ENCODE measurements at regions not wholly inside any gene's neighbourhood (a gene's known extent, or its start where the extent isn't known, plus 50 kb on each side); places are given as distances from the start of the nearest gene placed in this dataset.

DNA sequence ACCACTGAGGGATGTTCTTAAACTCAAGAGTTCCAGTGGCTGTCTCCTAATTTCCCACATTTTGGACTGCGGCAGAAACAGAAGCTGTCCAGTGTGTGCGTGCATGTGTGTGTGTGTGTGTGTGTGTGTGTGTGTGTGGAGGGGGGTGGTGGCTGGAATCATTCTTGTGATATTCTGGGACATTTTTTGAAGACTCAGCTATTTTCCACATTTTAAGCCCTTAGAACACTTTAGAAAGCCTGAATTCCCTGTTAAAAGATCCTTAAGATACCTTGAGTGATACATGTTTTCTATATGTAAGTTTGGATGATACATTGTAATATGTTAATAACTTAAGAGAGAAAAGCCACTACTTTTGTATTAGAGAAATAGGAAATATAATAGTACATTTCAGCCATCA is 636.4 kb downstream of the PLPP3 start:
- H3K36me3 ChIP-seq = no peaks in the 10 kb centered on the region

GRCh38 chr1:55939866-55940265 is 639.5 kb downstream of the PLPP3 start:
- Histone ChIP-seq H3K4me1 (replicated peaks) (no peaks in the 10 kb centered on the region), H3K27ac (no peak overlapping the region), H3K36me3 (no peaks in the 10 kb centered on the region), H3K27me3 (replicated peaks) (no peaks in the 10 kb centered on the region), H3K4me3 (no peak overlapping the region), H3K9me3 (replicated peaks) (0 out of 2 replicates have a peak, but pooled peaks cover 2% of the 10 kb centered on the region)
- no peak for DNase-seq (ENCODE audit: low read depth in 1 of 2, low spot score in 2 of 2)

More for the DNA sequence above, 636.4 kb downstream of the PLPP3 start:
- Histone ChIP-seq H3K4me3 (no peak overlapping the region), H3K27ac (no peak overlapping the region), H3K27me3 (replicated peaks) (no peaks in the 10 kb centered on the region; the same call in 1 of the 2 replicates), H3K4me1 (replicated peaks) (no peaks in the 10 kb centered on the region), H3K9me3 (replicated peaks) (0 out of 2 replicates have a peak, but pooled peaks cover 2% of the 10 kb centered on the region)
- DNase-seq (ENCODE audit: low read depth in 1 of 2, low spot score in 2 of 2) = no peak

- Histone ChIP-seq H3K27ac (no peak overlapping the region), H3K4me3 (no peak overlapping the region), H3K27me3 (replicated peaks) (no peaks in the 10 kb centered on the region), H3K9me3 (replicated peaks) (0 out of 2 replicates have a peak, but pooled peaks cover 2% of the 10 kb centered on the region), H3K4me1 (replicated peaks) (no peaks in the 10 kb centered on the region), H3K36me3 (no peaks in the 10 kb centered on the region)
- DNase-seq (ENCODE audit: low read depth in 1 of 2, low spot score in 2 of 2) = no peak
Measured at GRCh38 chr1:55938861-55939260, 640.5 kb downstream of the PLPP3 start.

GRCh38 chr1:55938376-55938850 is 641.0 kb downstream of the PLPP3 start:
- Histone ChIP-seq H3K4me3 (no peak overlapping the region), H3K9me3 (replicated peaks) (0 out of 2 replicates have a peak, but pooled peaks cover 2% of the 10 kb centered on the region), H3K4me1 (replicated peaks) (no peaks in the 10 kb centered on the region), H3K27ac (no peak overlapping the region), H3K36me3 (no peaks in the 10 kb centered on the region), H3K27me3 (replicated peaks) (no peaks in the 10 kb centered on the region)
- no peak for DNase-seq (ENCODE audit: low read depth in 1 of 2, low spot score in 2 of 2)

- no peak for DNase-seq (ENCODE audit: low read depth in 1 of 2, low spot score in 2 of 2)
- no peaks in the 10 kb centered on the region for H3K27me3 ChIP-seq (replicated peaks)
- no peaks in the 10 kb centered on the region for H3K4me1 ChIP-seq (replicated peaks)
- H3K4me3 ChIP-seq = no peak overlapping the region
- no peaks in the 10 kb centered on the region for H3K36me3 ChIP-seq
- no peak overlapping the region for H3K27ac ChIP-seq
- 0 out of 2 replicates have a peak, but pooled peaks cover 2% of the 10 kb centered on the region for H3K9me3 ChIP-seq (replicated peaks)
Measured at GRCh38 chr1:55937840-55938375, 641.5 kb downstream of the PLPP3 start.

DNA sequence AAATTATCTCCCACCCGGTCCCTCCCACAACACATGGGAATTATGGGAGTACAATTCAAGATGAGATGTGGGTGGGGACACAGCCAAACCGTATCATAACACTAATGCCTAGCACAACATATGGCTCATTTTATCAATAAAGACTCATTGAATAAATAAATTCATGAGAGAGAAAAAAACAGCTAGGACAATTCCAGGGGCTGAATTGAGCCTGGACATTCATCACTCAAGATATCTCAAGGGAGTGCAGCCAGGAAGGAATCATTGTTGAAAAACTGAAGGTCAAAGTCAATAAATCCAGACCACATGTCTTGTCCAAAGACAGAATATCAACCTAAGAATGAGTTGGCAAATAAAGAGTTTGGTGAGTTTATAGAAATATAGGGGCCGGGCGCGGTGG is 644.1 kb downstream of the PLPP3 start:
- Histone ChIP-seq H3K4me1 (replicated peaks) (no peaks in the 10 kb centered on the region), H3K36me3 (no peaks in the 10 kb centered on the region), H3K27me3 (replicated peaks) (no peaks in the 10 kb centered on the region), H3K9me3 (replicated peaks) (no peaks in the 10 kb centered on the region), H3K27ac (no peak overlapping the region), H3K4me3 (no peak overlapping the region)
- no peak for DNase-seq (ENCODE audit: low read depth in 1 of 2, low spot score in 2 of 2)

- Histone ChIP-seq H3K9me3 (replicated peaks) (no peaks in the 10 kb centered on the region), H3K36me3 (no peaks in the 10 kb centered on the region), H3K27ac (no peak overlapping the region), H3K4me3 (no peak overlapping the region), H3K27me3 (replicated peaks) (no peaks in the 10 kb centered on the region), H3K4me1 (replicated peaks) (no peaks in the 10 kb centered on the region)
- DNase-seq (ENCODE audit: low read depth in 1 of 2, low spot score in 2 of 2) = no peak
Measured at GRCh38 chr1:55932402-55932801, 647.0 kb downstream of the PLPP3 start.

- Histone ChIP-seq H3K27ac (no peak overlapping the region), H3K4me3 (no peak overlapping the region), H3K4me1 (replicated peaks) (no peaks in the 10 kb centered on the region)
Measured at GRCh38 chr1:55931081-55931940, 648.1 kb downstream of the PLPP3 start.

GRCh38 chr1:55929652-55930051 is 649.7 kb downstream of the PLPP3 start:
- no peaks in the 10 kb centered on the region for H3K36me3 ChIP-seq
- H3K27ac ChIP-seq = no peak overlapping the region

More at GRCh38 chr1:55931081-55931940, 648.1 kb downstream of the PLPP3 start:
- no peaks in the 10 kb centered on the region for H3K36me3 ChIP-seq
- no peak for DNase-seq (ENCODE audit: low read depth in 1 of 2, low spot score in 2 of 2)
- H3K27me3 ChIP-seq (replicated peaks) = no peaks in the 10 kb centered on the region
- H3K9me3 ChIP-seq (replicated peaks) = no peaks in the 10 kb centered on the region

DNA sequence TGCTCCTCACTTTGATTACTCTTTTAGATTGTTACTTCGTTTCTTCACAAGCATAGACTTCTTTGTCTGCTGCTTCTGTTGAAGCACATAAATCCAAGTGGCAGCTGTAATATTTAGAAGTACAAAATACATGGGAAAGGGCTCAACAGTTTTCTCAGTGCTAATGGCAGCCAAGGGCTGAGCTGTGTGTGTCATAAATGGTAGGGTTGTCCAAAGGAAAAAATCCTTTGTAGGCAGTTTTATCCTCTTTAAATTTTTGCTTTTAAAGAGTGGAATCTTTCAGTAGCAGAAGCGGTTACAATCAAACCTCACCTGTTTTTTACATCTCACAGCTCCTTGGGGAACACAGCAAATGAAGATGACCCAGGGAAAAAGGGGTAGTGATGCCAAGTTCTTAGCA is 650.8 kb downstream of the PLPP3 start:
- Histone ChIP-seq H3K9me3 (replicated peaks) (no peaks in the 10 kb centered on the region), H3K4me1 (replicated peaks) (no peaks in the 10 kb centered on the region), H3K27me3 (replicated peaks) (no peaks in the 10 kb centered on the region), H3K4me3 (no peak overlapping the region), H3K27ac (no peak overlapping the region), H3K36me3 (no peaks in the 10 kb centered on the region)
- no peak for DNase-seq (ENCODE audit: low read depth in 1 of 2, low spot score in 2 of 2)

More at GRCh38 chr1:55929652-55930051, 649.7 kb downstream of the PLPP3 start:
- no peak overlapping the region for H3K4me3 ChIP-seq
- H3K4me1 ChIP-seq (replicated peaks) = no peaks in the 10 kb centered on the region
- H3K27me3 ChIP-seq (replicated peaks) = no peaks in the 10 kb centered on the region
- H3K9me3 ChIP-seq (replicated peaks) = no peaks in the 10 kb centered on the region
- DNase-seq (ENCODE audit: low read depth in 1 of 2, low spot score in 2 of 2) = no peak

DNA sequence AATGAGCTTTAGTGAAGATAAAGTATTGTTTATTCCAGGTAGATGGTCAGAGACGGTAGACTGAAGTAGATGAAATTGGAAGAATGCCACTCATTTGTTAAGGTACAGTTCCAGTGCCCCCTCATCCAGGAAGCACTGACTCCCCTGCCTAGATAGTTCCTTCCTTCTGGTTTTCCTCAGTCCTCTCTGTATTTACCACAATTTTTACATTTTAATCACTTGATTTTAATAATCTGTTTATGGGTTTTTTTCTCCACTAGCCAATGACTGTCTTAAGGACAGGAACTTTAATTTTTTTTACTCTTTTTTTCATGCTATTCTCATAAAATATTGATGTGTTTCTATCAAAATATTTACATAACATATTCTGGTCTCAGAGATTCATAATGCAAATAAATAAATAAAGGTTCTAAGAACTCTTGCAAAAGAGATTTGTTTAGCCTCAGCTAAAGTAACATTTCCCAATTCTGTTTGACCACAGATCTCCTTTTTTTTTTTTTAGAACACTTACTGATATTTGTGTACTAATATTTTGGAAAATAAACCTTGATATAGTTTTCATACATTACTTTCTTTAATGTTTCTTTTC is 651.6 kb downstream of the PLPP3 start:
- no peaks in the 10 kb centered on the region for H3K9me3 ChIP-seq (replicated peaks)
- no peaks in the 10 kb centered on the region for H3K36me3 ChIP-seq
- no peak overlapping the region for H3K27ac ChIP-seq
- no peaks in the 10 kb centered on the region for H3K27me3 ChIP-seq (replicated peaks)
- no peak overlapping the region for H3K4me3 ChIP-seq
- DNase-seq (ENCODE audit: low read depth in 1 of 2, low spot score in 2 of 2) = no peak
- no peaks in the 10 kb centered on the region for H3K4me1 ChIP-seq (replicated peaks)

- DNase-seq (ENCODE audit: low read depth in 1 of 2, low spot score in 2 of 2) = no peak
- H3K27me3 ChIP-seq (replicated peaks) = no peaks in the 10 kb centered on the region
- H3K4me1 ChIP-seq (replicated peaks) = no peaks in the 10 kb centered on the region
- no peaks in the 10 kb centered on the region for H3K36me3 ChIP-seq
- H3K27ac ChIP-seq = no peak overlapping the region
- no peak overlapping the region for H3K4me3 ChIP-seq
- H3K9me3 ChIP-seq (replicated peaks) = no peaks in the 10 kb centered on the region
Measured at GRCh38 chr1:55926906-55927471, 652.4 kb downstream of the PLPP3 start.

DNA sequence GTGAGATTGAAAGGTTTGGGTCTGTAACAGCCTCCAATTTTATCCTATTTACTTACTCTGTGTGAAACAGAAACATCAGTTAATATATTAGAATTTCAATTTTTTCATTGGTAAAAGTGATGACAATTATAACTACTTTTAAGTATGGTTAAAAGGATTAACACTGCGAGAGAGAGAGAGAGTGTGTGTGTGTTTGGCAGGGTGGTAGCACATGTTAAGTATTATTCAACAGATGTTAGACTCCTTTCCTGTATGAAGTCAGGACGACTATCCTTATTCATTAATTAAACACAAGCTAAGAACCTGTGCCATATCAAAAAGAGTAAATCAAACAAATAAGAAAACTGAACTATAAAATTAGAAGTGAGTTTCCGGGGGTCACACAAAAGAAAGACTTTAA is 662.5 kb downstream of the PLPP3 start:
- DNase-seq (ENCODE audit: low read depth in 1 of 2, low spot score in 2 of 2) = no peak
- Histone ChIP-seq H3K27ac (no peak overlapping the region), H3K9me3 (replicated peaks) (no peaks in the 10 kb centered on the region)

GRCh38 chr1:55916481-55916880 is 662.9 kb downstream of the PLPP3 start:
- Histone ChIP-seq H3K27me3 (replicated peaks) (no peaks in the 10 kb centered on the region), H3K27ac (no peak overlapping the region)
- DNase-seq (ENCODE audit: low read depth in 1 of 2, low spot score in 2 of 2) = no peak

More for the DNA sequence above, 662.5 kb downstream of the PLPP3 start:
- Histone ChIP-seq H3K27me3 (replicated peaks) (no peaks in the 10 kb centered on the region), H3K4me1 (replicated peaks) (no peaks in the 10 kb centered on the region), H3K4me3 (no peak overlapping the region), H3K36me3 (no peaks in the 10 kb centered on the region)

More at GRCh38 chr1:55916481-55916880, 662.9 kb downstream of the PLPP3 start:
- Histone ChIP-seq H3K36me3 (no peaks in the 10 kb centered on the region), H3K4me1 (replicated peaks) (no peaks in the 10 kb centered on the region), H3K4me3 (no peak overlapping the region), H3K9me3 (replicated peaks) (no peaks in the 10 kb centered on the region)

Measured in SJSA1 (cell line).